K562 (cell line): ENCODE measurements at regions not wholly inside any gene's neighbourhood (a gene's known extent, or its start where the extent isn't known, plus 50 kb on each side); places are given as distances from the start of the nearest gene placed in this dataset.

Source experiments
- ATAC-seq: fragments of 200-7000 bp; cut with Tn5 transposase; 3 replicates; pipeline ENCODE4 v1.9.1; 2020; ENCODE audit warnings: moderate library complexity
- BruUV-seq: library from RNA; stranded (reverse); fragments of 400-500 nt; replicated peaks from 2 replicates; lab custom pipeline; 2021; lab: Mats Ljungman, UMichigan
- CTCF ChIA-PET: fragments of 300-600 bp; formaldehyde crosslinking; extraction: SDS; loops from one replicate; lab custom pipeline; 2021; ENCODE audit warnings: low intra/inter-chr PET ratio; lab: Yijun Ruan, JAX
- POLR2A ChIA-PET: fragments of 300-600, 350-650 bp; sonication (Branson Sonifier 250); formaldehyde crosslinking; extraction: SDS; loops from one replicate; lab custom pipeline; 2021; ENCODE audit warnings: antibody characterized with exemption, inconsistent platforms; lab: Yijun Ruan, JAX
- DNase-seq, 4 experiments: peaks; one replicate each; pipeline versions ENCODE4 v3.0.0 to v3.0.0-alpha.2; 2011 to 2018; ENCODE audit warnings: low spot score in 3 of 4, mixed read lengths in 3 of 4; ENCODE audit errors: extremely low read depth in 1 of 4
- FAIRE-seq: peaks from 2 replicates; lab custom pipeline; 2011; peaks lifted over from hg19 to GRCh38; lab: Jason Lieb, UNC
- H2AFZ ChIP-seq: 2 replicates; pipeline ENCODE4 v1.6.0; 2011; ENCODE audit warnings: low read depth, low read length, control low read depth, inconsistent platforms
- H3K27ac ChIP-seq: fragments of 200-600 bp; 3 replicates; pipeline ENCODE4 v1.8.0; 2011; ENCODE audit warnings: low read depth, mild to moderate bottlenecking, control low read depth, inconsistent platforms, low read length, moderate library complexity, mixed read lengths; ENCODE audit errors: extremely low read depth
- H3K27me3 ChIP-seq, 2 experiments: fragments of 300-600 bp in 1 of 2; 2 replicates in 1 of 2; 3 replicates in 1 of 2; pipeline versions ENCODE4 v1.6.0 to v1.8.0; 2011; ENCODE audit warnings: inconsistent platforms in 2 of 2, low read length in 2 of 2, mild to moderate bottlenecking in 1 of 2, mixed read lengths in 1 of 2, moderate library complexity in 1 of 2; ENCODE audit not compliant: control insufficient read depth in 2 of 2, insufficient read depth in 2 of 2
- H3K36me3 ChIP-seq: fragments of 300-600 bp; 3 replicates; pipeline ENCODE4 v1.8.0; 2011; ENCODE audit warnings: mild to moderate bottlenecking, low read length, inconsistent platforms; ENCODE audit not compliant: control insufficient read depth, insufficient read depth
- H3K4me1 ChIP-seq, 2 experiments: fragments of 200-600 bp in 1 of 2; replicated peaks in 1 of 2; 2 replicates in 1 of 2; 3 replicates in 1 of 2; pipeline versions ENCODE4 v1.5.1 to v1.8.0; 2011; ENCODE audit warnings: inconsistent platforms in 2 of 2, low read length in 2 of 2, mild to moderate bottlenecking in 1 of 2, mixed read lengths in 1 of 2, moderate library complexity in 1 of 2; ENCODE audit not compliant: control insufficient read depth in 2 of 2, insufficient read depth in 2 of 2
- H3K4me2 ChIP-seq: 2 replicates; pipeline ENCODE4 v1.6.1; 2011; ENCODE audit warnings: low read length, control low read depth, inconsistent platforms, mixed read lengths; ENCODE audit not compliant: insufficient read depth
- H3K4me3 ChIP-seq: fragments of 200-600 bp; sonication (generic), shearing (Covaris generic); 2 replicates; pipeline ENCODE4 v1.5.1; 2016; ENCODE audit warnings: control low read depth, inconsistent platforms
- H3K79me2 ChIP-seq: fragments of 200-600 bp; 3 replicates; pipeline ENCODE4 v1.8.0; 2011; ENCODE audit warnings: low read length, inconsistent platforms; ENCODE audit not compliant: control insufficient read depth, insufficient read depth
- H3K9ac ChIP-seq, 2 experiments: 2 replicates each; pipeline versions ENCODE4 v1.6.0 to v1.6.1; 2011; ENCODE audit warnings: low read depth in 2 of 2, low read length in 2 of 2, control low read depth in 1 of 2, inconsistent platforms in 1 of 2, mild to moderate bottlenecking in 1 of 2, mixed read lengths in 1 of 2; ENCODE audit not compliant: insufficient read depth in 1 of 2
- H3K9me1 ChIP-seq: one replicate; pipeline ENCODE4 v1.6.0; 2011; ENCODE audit warnings: inconsistent platforms, mild to moderate bottlenecking, low read length, moderate library complexity; ENCODE audit not compliant: control insufficient read depth, insufficient read depth
- H3K9me3 ChIP-seq: replicated peaks from 2 replicates; pipeline ENCODE4 v1.5.1; 2011; ENCODE audit warnings: low read depth, low read length, inconsistent platforms; ENCODE audit not compliant: control insufficient read depth, insufficient read depth
- H4K20me1 ChIP-seq: replicated peaks from 2 replicates; pipeline ENCODE4 v1.6.1; 2011; ENCODE audit warnings: low read length, inconsistent platforms, mixed read lengths; ENCODE audit not compliant: control insufficient read depth, insufficient read depth
- ARID1B ChIP-seq: fragments of 450-650 bp; IDR thresholded peaks from 2 replicates; pipeline ENCODE4 v1.6.1; 2016; ENCODE audit warnings: antibody characterized with exemption, mild to moderate bottlenecking, inconsistent platforms
- CBFA2T2 ChIP-seq: fragments of 450-650 bp; conservative IDR thresholded peaks from 2 replicates; pipeline ENCODE4 v1.6.1; 2017; ENCODE audit warnings: mild to moderate bottlenecking
- CBFA2T3 ChIP-seq: fragments of 450-650 bp; IDR thresholded peaks from 2 replicates; pipeline ENCODE4 v1.6.1; 2017
- DACH1 ChIP-seq: fragments of 450-650 bp; IDR thresholded peaks from 2 replicates; pipeline ENCODE4 v1.6.1; 2018; ENCODE audit not compliant: partially characterized antibody
- DPF2 ChIP-seq: fragments of 450-650 bp; IDR thresholded peaks from 2 replicates; pipeline ENCODE4 v1.6.1; 2016
- FOSL1 ChIP-seq: fragments of 200-800 bp; sonication (Bioruptor generic); conservative IDR thresholded peaks from 2 replicates; pipeline ENCODE4 v1.6.1; 2016; ENCODE audit warnings: missing genetic modification characterization, missing compliant biosample characterization
- IRF9 ChIP-seq: fragments of 450-650 bp; IDR thresholded peaks from 2 replicates; pipeline ENCODE4 v1.6.1; 2016; ENCODE audit warnings: missing biosample characterization, missing genetic modification characterization
- MEIS2 ChIP-seq: fragments of 450-650 bp; IDR thresholded peaks from 2 replicates; pipeline ENCODE4 v1.6.1; 2014; ENCODE audit warnings: mild to moderate bottlenecking; ENCODE audit not compliant: partially characterized antibody
- SMAD4 ChIP-seq: fragments of 250-450 bp; sonication (Bioruptor Pico); conservative IDR thresholded peaks from 2 replicates; pipeline ENCODE4 v1.8.0; 2021; ENCODE audit warnings: inconsistent platforms, mild to moderate bottlenecking, moderate library complexity
- SMARCE1 ChIP-seq: fragments of 450-650 bp; IDR thresholded peaks from 2 replicates; pipeline ENCODE4 v1.7.1; 2016; ENCODE audit warnings: mild to moderate bottlenecking
- SPI1 ChIP-seq: IDR thresholded peaks from 2 replicates; pipeline ENCODE4 v1.6.1; 2011; ENCODE audit warnings: low read depth, low read length, control low read depth, borderline replicate concordance
- TFAP4 ChIP-seq: sonication (generic); formaldehyde crosslinking; IDR thresholded peaks from 2 replicates; pipeline ENCODE4 v1.8.0; 2022; ENCODE audit warnings: missing genetic modification reagents, mild to moderate bottlenecking, moderate library complexity, borderline replicate concordance
- WGBS: fragments of 100-300 bp; shearing (Covaris generic); methylation state at CpG from one replicate; pipeline ENCODE4 v1.1.6; 2016; ENCODE audit warnings: low coverage, mixed read lengths; ENCODE audit not compliant: insufficient coverage; ENCODE audit errors: missing lambda C conversion rate; 5-methylcytosine and 5-hydroxymethylcytosine counted together
- in situ Hi-C: fragments of 300-500 bp; cut with MboI; formaldehyde crosslinking; loops from 4 replicates; pipeline ENCODE4 v1.15.0; 2018; ENCODE audit warnings: inconsistent platforms, mixed read lengths
- intact Hi-C: fragments of 100-400 bp; cut with micrococcal nuclease; formaldehyde crosslinking; loops from 2 replicates; pipeline ENCODE4 v1.14.2; 2022
- TF ChIP-seq, protein P1 (sequence below), 2 experiments: fragments of 450-650 bp in 1 of 2; sonication (generic) in 1 of 2; formaldehyde crosslinking in 1 of 2; IDR thresholded peaks in 1 of 2; conservative IDR thresholded peaks in 1 of 2; 2 replicates each; pipeline versions ENCODE4 v1.6.1 to v1.8.1; 2016 to 2023; ENCODE audit warnings: mild to moderate bottlenecking in 2 of 2, moderate library complexity in 2 of 2, inconsistent platforms in 1 of 2, missing genetic modification reagents in 1 of 2
- TF ChIP-seq, protein P2 (sequence below): IDR thresholded peaks from 2 replicates; pipeline ENCODE4 v1.6.1; 2012; ENCODE audit warnings: low read depth, low read length, improper control_type of control experiment, borderline replicate concordance

GRCh38 chr3:178318941-178319816, 217.1 kb upstream of the KCNMB2 start (continued):
- TF ChIP-seq FOSL1 (tag) (0 out of 2 replicates have a peak, but pooled peaks have one; percentile 27), SPI1 (no peak), MEIS2 (peak; percentile 83)

DNA sequence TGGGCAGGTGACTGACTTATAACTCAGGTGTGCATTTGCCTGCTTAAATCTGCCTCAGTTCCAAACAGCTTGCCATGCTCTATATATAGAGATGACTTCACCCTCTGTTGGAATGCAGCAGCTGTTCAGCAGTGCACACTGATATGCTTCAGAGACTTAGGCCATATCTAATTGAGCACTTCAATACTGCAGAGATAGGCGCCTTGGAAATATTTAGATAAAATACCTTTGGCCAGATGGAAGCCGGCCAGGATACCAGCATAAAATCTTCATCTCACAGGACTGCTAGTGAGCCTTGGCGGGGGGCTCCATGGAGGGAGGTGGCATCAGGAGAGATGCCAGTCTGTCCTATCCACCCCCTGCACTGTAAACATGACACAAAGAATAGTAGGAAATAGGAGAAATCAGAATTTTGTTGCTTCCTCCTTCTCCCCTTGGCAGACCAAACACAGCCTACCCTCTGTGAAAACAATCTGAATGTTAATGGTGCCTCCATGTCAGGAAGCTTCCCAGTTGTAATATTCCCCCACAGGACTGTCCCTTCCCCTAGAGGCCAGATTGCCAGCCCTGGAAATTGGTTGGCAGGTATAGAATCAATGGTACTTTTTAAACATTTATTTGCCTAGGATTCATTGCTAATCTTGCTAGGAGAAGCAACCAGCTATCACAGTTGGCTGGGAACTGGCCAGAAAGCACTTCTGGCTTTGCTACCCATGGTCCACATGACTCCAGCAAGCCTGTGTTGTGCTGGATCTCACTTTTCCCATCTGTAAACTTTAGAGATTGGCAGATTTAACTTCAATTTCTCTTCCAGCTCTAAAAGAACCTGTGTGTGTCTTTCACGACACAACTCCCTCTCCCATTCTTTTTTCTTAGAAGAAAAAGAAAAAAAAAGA, 215.5 kb upstream of the KCNMB2 start:
- peak; percentile 32 for FAIRE-seq
- Histone ChIP-seq H3K36me3 (no peaks in the 10 kb centered on the region), H3K9me1 (no peaks in the 10 kb centered on the region), H2AFZ (no peak overlapping the region), H4K20me1 (no peaks in the 10 kb centered on the region), H3K9me3 (no peaks in the 10 kb centered on the region), H3K79me2 (no peaks in the 10 kb centered on the region), H3K4me2 (no peak overlapping the region), H3K27me3 (no peaks in the 10 kb centered on the region), H3K4me3 (no peak overlapping the region), H3K27ac (no peak overlapping the region), H3K4me1 (peaks cover 0 to 10% of the 10 kb centered on the region in 2 experiments; a peak in 3 of 5 replicates), H3K9ac (no peak overlapping the region)
- no TSS peak for BruUV-seq
- in situ Hi-C loops (no loop called here), intact Hi-C loops (loop anchor here (10.0 kb wide), 2 partner anchors 236 to 1806 kb away; no protein-coding TSS in a partner anchor)
- ChIA-PET CTCF (no interaction called here), POLR2A (no interaction called here)
- WGBS, result 8% methylated on average over 3 of the region's 4 CpGs
- DNase-seq, result peak in 1 of 4 experiments; percentile 57
- ATAC-seq, result peak; percentile 79
- TF ChIP-seq SMARCE1 (peak; percentile 51; the same call in 1 of the 2 replicates), DPF2 (peak; percentile 54), SMAD4 (CRISPR knock-in tag) (peak; percentile 48; the same call in 1 of the 2 replicates), DACH1 (peak; percentile 24), CBFA2T3 (peak; percentile 90), IRF9 (no peak), CBFA2T2 (peak; percentile 87), ARID1B (peak; percentile 87), TFAP4 (CRISPR knock-in tag) (peak; percentile 29; the same call in 1 of the 2 replicates)
- TF ChIP-seq, protein P1, sequence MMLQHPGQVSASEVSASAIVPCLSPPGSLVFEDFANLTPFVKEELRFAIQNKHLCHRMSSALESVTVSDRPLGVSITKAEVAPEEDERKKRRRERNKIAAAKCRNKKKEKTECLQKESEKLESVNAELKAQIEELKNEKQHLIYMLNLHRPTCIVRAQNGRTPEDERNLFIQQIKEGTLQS (IDR thresholded peaks at IDR 0.05), result peak; percentile 86
- TF ChIP-seq, protein P1 (CRISPR knock-in tag; conservative IDR thresholded peaks at IDR 0.05), result no peak
- TF ChIP-seq, protein P2, sequence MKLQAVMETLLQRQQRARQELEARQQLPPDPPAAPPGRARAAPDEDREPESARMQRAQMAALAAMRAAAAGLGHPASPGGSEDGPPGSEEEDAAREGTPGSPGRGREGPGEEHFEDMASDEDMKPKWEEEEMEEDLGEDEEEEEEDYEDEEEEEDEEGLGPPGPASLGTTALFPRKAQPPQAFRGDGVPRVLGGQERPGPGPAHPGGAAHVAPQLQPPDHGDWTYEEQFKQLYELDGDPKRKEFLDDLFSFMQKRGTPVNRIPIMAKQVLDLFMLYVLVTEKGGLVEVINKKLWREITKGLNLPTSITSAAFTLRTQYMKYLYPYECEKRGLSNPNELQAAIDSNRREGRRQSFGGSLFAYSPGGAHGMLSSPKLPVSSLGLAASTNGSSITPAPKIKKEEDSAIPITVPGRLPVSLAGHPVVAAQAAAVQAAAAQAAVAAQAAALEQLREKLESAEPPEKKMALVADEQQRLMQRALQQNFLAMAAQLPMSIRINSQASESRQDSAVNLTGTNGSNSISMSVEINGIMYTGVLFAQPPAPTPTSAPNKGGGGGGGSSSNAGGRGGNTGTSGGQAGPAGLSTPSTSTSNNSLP, result no peak
